ENCODE measurements at regions not wholly inside any gene's neighbourhood (a gene's known extent, or its start where the extent isn't known, plus 50 kb on each side); places are given as distances from the start of the nearest gene placed in this dataset.

DNA sequence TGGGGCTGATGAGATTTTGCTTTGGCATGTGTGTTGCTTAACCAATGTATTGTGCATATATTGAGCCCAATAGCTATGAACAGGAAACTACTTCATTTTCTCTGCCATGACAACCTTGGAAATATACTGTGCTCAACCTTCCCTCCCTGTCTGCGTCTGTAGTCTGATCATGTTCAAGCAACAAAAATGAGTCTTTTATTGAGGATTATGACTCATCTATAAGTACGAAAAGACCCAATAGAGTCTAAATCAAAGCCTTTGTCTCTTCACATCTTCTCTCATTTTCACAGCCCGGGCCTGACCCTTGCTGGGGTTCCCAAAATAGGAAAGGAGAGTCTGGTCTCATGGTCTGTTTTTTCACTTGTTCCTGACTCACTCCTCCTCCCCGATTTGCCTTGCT, 158.2 kb downstream of the CAND1 start:
- DNase-seq, result no peak

DNA sequence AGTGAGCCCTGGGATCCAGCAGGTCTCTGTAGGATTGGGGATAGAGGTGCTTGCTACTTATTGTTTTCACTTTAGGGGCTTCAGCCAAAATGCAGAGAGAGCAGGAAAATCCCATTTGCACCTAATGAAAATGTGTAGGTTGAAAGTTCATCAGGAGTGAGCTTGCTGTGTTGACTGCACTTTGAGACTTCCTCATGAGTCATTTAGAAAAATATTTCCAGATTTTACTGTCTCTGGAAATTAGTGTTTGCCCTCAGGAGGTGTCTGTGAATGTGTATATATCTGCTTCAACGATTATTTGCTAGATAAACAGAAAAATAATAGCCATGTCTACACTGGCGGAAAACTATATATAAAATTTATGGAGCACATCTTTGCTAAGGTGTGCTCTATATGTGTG, 159.3 kb downstream of the CAND1 start:
- DNase-seq, result no peak

DNA sequence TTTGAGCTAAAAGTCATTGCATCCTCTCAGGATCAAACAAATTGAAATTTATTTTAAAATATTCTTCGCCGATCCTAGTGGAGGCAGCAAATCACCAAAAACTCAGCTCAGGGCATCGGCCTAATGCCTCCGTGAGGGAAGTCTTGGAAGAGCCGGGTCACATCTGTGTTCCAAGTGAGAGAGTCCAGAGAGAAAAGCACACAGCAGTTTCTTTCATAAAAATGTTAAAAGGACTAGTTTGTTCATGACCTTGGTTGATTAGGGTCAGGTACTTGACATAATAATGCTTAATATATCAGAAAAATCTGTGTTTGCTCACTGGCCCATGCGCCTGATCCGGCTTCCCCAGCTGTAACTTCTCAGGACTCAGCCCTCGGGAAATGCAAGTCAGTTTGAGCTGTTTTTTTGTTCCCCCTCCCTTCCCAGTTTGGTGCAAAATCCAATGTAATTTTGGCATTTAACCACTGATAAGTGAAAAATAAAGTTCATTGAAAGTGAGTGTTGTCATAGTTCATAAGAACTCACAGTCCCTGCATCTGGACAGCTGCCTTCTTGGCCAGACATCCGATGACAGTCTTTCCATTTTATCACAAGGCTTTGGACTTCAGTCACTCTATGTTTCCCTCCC, 161.7 kb downstream of the CAND1 start:
- DNase-seq, result no peak

DNA sequence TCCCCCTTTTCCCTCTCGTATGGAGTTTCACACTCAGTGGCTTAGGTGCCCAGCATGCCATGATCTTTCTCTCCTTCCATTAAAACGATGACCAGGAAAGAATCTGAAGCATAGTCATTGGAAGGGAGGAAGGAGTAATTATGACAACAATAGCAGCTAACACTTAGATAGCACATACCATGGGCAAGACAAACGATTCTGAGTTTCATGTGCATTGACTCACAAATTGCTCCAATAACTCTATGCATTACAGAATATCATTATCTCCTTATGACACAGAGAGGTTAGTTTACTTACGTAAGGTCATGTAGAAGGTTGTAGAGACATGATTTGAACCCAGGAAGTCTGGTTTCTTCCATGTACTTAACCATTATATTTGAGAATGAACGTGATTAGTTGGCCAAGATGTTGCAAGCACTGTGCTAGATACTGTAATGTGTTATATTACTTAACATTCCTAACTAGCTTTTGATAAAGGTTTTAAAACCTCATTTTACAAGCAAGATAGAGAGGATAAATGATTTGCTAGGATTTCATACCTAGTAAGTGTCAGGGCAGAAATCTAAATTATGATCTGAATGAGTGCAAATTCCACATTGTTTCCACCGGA, 162.4 kb downstream of the CAND1 start:
- no peak for DNase-seq

DNA sequence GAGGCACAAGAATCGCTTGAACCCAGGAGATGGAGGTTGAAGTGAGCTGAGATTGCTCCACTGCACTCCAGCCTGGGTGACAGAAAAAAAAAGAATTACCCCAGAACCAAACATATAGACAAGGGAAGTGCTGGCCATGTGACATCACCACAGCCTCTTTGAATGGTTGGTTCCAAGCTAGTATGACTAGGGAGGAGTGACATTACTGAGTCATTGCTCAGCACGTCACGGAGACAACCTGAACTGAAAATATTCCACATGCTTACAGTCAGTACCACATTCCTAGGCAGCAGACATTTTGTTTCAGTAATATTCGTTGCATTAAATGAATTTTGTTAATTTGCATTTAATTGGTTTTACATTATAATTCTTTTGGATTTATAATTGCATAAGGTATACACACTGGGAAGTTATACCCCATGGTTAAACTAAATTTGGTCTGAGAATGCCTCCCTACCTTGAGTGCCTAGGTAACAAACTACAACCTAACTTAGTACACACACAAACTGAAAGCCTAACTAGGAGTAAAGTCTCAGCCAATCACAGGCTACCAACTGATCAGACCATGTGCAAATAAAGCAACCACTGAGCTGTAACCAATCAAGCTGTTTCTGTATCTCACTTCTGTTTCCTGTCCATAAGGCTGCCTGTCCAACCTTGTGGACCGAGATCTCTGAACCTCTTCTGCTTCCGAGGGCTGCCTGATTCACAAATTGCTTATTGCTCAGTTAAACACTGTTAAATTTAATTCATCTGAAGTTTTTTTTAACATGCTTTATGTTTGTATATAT, 164.4 kb downstream of the CAND1 start:
- no peak for DNase-seq

DNA sequence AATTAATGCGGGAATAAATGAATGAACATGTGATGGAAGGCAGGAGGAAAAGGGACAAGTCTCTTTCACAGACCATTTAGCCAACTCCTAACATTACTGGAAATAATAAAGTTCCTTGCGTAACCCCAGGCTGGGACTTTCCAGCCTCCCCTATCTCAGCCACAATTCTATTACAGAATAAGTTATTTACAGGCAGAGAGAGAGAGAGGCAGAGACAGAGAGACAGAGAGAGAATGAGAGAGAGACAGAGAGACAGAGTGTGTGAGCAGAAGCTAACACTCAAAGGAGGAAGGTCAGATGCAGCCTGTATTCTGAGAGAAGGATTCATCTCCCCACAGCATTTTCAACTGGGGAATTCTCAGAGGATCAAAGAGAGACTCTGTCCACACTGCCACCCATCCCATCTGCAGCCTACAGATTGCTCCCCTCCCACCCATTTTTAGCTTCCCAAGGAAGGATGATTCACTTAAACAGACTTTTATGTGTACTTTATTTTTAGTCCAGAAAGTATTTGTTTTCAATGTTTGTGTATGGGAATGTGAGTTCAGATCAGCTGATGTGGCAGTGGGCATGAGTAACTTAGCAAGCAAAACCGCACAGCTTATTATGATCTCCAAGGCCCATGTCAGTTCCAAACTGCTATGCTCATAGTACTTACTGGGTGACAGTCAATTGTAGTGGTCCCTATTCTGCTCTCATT, 165.7 kb downstream of the CAND1 start:
- no peak for DNase-seq

DNA sequence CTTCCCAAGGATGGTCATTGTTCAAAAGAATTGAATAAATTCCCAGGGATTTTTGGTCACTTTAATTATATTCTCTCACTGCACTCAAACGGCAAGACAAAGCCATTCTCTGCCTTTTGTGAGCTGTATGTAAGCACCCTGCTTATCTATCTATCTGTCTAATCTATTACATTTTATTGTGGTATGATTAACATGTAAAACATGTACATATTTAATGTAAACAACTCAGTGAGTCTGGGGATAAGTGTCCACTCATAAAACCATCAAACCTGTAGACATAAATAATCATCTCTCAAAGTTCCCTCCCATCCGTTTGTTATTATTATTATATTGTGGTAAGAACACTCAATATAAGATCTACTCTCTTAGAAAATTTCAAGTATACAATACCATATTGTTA, 167.1 kb downstream of the CAND1 start:
- no peak for DNase-seq

DNA sequence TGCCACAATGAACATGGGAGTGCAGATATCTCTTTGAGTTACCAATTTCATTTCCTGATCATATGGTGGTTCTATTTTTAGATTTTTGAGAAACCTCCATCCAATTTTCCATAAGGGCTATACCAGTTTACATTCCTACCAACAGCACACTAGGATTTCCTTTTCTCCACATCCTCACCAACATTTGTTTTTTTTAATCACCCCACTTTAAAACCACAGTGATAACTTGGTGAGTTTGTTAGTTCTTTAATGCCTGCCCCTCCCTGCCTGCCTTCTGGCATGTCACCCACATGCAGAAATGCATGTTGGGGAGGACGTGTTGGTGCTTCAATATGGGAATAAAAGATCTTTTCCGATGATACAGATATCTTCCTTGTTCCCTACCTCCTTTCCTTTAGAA, 167.9 kb downstream of the CAND1 start:
- no peak for DNase-seq

DNA sequence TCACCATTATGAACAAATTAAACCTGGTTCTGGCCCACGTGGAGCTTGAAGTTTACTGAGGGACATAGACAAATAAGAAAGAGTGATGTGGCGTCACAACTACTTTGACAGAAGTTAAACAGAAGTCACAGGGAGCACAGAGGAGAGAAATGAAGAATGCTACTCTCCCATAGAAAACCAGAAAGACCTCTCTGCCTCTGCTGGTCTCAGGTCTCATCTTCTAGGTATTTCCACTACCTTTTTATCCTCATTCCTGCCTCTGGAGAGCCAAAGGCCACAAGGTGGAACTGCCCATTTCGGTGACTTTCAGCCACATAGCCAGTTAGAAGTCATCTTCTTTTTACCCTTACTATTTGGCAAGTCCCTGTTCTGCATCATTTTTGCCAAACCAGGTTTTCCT, 170.5 kb downstream of the CAND1 start:
- no peak for DNase-seq

DNA sequence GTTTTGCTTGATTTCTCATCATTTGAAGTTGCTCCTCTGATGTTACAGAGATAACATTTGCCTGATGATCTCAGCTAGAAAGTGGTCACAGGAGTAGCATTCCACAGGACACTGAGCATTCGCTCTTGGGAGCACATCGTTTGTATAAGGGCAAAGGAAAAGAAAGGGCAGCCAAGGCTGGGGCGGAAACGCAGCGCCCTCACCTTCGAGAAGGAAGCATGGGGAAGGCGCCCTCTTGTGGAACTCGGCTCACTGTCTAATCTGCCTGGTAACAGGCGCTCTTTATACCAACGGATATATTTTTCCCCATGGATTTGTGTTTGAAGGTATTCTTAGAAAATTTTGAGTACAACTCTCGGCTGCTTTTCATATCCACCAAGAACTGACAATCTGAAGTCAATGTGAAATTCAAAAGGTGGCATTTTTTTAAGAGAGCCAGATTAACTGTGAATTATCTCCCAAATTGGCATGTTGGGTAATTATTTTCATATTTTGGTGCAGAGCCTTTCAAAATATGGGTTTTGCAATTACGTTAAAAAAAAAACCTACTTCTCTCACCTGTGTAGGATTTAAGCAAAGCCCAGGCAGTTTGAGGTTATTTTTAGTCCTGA, 172.7 kb downstream of the CAND1 start:
- DNase-seq, result peak; percentile 92

DNA sequence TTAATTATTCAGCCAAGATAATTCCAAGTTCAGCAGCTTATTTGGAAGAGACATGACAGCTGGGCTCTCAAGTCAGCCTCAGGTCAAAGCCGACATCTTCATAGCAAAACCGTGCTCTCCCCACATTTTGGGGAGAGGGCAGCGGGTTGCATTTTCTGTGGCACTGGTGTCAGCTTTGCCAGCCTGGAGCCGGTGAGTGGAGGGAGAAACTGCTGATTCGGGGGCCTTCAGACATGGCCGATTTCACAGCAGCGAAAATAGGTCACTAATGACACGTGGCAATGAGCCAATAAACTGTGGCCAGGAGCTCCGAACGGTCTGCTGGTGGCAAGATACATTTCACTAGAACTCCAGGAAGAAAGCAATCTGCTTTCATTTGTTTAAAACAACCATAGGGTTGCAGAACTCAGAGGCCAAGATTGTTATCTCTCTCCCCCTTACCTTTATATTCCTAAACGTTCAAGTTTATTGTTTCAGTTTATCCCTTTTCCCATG, 173.2 kb downstream of the CAND1 start:
- no peak for DNase-seq

DNA sequence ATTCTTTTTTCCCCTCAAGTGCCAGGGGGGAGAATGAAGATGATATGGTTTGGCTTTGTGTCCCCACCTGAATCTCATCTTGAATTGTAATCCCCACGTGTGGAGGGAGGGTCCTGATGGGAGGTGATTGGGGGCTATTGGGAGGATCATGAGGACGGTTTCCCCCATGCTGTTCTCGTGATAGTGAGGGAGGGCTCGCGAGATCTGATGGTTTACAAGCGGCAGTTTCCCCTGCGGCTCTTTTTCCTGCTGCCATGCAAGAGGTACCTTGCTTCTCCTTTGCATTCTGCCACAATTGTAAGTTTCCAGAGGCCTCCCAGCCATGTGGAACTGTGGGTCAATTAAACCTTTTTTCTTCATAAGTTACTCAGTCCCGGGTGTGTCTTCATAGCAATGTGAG, 173.7 kb downstream of the CAND1 start:
- no peak for DNase-seq

DNA sequence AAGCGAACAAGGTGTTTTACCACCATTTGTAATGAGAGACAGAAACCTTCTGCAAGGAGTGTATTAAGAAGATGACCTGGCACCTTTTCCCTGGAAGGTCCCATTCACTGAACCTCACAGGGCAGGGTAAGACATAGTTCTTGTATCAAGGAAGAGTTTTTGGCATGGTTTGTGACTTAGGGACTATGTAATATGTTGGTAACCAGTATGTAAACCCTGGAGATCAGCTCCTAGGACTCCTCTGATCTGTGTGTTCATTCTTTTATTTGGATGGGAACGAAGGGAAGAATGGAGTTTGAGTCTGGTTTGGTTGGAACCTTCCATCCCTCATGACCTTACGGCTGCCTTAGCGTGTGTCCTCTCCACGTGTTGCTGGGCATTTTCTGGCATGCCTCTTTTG, 175.4 kb downstream of the CAND1 start:
- DNase-seq, result no peak

DNA sequence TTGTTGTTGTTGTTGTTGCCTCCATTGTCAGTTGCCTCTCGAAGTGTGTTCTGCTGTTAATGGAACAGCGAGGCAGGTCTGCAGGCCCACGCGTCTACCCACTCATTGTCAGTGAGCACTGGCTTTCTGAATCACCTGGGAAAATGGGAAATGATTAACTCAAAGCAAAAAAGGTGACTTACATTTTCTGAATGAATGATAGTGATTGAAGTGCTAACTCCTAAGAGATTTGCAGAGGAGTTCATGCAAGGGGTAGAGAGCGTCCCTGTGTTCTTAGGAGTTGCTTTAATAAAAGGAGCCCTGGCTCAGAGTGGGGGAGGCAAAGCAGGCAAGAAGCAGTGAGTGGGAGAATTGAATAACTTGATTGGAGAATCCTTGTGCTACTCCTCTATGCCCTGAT, 177.6 kb downstream of the CAND1 start:
- DNase-seq, result no peak

DNA sequence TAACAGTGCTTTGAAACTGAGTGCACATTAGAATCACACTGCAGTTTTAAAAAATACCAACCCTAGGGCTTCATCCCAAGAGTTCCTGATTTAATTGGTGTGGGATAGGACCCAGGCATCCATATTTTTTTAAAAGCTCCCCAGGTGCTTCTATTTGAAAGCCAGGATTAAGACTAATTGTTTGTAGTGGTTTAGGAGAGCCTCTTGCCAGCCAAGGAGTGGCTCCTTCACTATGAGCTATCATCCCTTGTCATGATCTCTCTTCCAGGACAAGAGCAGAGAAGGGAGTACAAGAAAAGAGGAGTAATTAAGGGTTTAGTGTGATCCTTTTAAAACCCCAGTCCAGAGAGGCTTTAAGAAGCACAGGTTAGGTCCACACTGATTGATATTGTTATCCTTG, 178.0 kb downstream of the CAND1 start:
- no peak for DNase-seq

DNA sequence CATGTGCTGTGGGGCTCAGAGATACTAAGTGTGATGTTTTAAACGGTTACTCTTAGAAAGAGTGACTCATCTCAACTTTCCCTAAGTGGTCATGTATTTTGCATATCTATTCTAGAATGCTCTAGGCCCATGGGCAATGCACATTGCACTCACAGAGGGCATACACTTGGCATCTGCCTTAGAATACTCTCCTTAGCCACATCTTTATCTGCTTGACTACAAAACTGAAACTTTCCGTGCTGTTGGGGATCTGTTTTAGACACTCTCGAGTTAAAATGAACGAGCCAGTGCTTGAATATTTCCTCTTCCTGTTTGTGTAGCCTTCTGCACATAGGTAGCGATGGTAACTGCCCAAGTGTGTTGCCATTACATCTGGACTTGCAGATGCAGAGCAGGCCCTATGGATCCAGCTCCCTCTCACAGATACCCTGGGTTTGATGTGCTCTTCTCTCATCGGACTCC, 180.5 kb downstream of the CAND1 start:
- no peak for DNase-seq

DNA sequence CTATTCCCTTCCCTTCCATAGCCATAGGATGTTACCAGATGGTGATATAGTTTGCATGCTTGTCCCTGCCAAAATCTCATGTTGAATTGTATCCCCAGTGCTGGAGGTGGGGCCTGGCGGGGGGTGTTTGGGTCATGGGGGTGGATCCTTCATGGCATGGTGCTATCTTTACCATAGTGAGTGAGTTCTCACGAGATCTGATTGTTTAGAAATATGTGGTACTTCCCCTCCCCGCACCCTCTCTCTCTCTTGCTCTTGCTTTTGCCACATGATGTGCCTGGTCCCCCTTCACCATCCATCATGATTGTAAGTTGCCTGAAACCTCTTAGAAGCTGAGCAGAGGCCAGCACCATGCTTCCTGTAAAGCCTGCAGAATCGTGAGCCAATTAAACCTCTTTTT, 181.3 kb downstream of the CAND1 start:
- DNase-seq, result no peak

DNA sequence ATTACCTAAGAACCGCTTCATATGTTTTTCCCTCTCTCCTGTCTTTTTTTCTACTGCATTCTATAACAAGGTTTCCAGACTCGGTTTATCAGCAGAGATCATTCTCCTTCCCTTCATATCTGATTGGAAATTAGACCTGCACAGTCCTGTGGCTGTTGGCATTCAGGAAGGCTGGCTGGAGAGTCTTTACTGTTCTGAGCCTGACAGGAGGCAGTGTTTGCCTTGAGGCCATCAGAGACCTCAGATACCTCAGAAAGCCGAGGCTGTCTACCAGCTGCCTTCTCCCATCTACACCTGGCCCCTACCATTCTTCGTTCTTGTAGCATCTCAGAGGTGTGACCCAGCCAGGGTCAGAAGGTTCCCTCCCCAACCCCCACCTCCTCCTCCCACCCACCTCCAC, 182.0 kb downstream of the CAND1 start:
- DNase-seq, result peak; percentile 65

DNA sequence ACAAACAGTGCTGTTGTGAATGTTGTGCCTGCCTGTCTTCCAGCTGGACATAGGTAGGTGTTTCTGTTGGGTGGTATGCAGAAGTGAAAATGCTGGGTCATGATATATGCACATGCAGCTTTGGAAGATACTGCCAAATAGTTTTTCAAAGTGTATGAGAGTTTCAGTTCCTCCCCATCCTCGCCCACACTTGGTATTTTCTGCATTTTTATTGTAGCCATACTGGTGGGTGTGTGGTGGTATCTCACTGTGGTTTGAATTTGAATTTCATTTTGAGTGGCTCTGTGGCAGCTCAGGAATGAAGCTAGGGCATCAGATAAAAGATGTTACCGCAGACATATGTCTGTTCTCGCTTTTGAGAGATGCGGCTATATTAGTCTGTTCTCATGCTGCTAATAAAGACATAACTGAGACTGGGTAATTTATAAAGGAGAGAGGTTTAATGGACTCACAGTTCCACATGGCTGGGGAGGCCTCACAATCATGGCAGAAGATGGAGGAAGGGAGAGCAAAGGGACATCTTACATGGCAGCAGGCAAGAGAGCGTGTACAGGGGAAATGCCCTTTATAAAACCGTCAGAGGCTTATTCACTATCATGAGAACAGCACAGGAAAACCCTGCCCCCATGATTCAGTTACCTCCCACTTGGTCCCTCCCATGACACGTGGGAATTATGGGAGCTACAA, 183.1 kb downstream of the CAND1 start:
- no peak for DNase-seq

DNA sequence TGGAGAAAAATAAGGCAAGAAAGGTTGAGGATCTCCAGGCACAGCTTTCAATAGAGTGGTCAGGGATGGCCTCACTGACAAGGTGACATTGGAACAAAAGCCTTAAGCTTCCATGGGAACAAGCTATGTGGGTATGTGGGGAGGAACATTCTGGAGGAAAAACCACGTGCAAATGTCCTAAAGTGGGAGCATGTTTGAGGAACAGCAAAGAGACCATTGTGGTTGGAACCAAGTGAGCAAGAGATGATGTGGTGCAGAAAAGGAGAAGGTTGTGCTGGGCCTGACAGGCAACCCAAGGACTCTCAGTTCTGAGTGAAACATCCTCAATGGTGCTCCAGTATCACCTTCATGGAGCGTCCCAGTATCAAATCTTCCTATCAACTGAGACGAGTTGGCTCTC, 184.0 kb downstream of the CAND1 start:
- no peak for DNase-seq

DNA sequence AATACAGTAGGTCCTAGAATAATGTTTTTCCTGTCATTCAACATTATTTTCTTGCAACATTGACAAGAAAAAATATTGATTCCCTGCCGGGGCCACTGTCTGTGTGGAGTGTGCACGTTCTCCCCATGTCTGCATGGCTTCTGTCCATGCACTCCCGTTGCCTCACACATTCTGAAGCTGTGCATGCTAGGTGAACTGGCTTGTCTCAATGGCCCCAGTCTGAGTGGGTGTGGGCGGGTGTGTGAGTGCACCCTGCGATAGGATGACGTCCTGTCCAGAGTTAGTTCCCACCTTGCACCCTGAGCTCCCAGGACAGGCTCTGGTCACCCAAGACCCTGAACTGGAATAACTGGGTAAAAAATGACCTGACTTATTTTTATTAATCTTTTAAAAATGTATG, 186.1 kb downstream of the CAND1 start:
- no peak for DNase-seq

DNA sequence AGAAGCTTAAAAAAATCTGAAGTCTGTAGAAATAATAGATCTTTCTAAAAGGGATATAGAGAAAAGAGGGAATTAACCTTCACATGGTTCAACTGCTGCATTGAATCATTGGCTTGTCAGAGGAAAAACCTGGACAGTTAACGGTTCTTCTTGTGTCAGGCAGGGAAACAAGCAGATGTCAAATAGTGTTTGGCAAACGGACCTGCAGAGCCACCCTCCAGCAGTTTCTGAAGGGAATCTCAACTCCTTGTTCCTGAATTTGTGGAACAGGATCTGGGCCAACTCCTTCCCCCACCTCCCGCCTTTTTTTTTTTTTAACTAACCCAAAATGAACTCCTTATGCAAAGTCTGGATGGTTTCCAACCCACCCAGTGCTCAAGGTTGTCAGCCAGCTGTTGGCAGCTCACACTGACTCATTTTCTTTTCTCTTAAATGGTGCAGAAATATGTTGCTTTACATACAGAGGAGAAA, 187.3 kb downstream of the CAND1 start:
- no peak for DNase-seq

Measured in islet precursor cell (in vitro differentiated cells).